Kidney epithelial cell (primary cell): ENCODE measurements at regions not wholly inside any gene's neighbourhood (a gene's known extent, or its start where the extent isn't known, plus 50 kb on each side); places are given as distances from the start of the nearest gene placed in this dataset.

Experiments used
- DNase-seq: peaks from one replicate; pipeline ENCODE4 v3.0.0-alpha.2; 2010; ENCODE audit warnings: low read depth
- H3K27me3 ChIP-seq: 2 replicates; pipeline ENCODE4 v1.6.0; 2011; ENCODE audit warnings: low read length; ENCODE audit not compliant: control insufficient read depth, insufficient read depth
- H3K36me3 ChIP-seq: 2 replicates; pipeline ENCODE4 v1.5.1; 2011; ENCODE audit warnings: low read length; ENCODE audit not compliant: control insufficient read depth, insufficient read depth
- H3K4me3 ChIP-seq: 2 replicates; pipeline ENCODE4 v1.5.1; 2011; ENCODE audit warnings: low read depth, mild to moderate bottlenecking, control low read depth, low read length
- CTCF ChIP-seq: IDR thresholded peaks from 2 replicates; pipeline ENCODE4 v1.5.1; 2011; ENCODE audit warnings: mild to moderate bottlenecking, moderate library complexity, low read length, control low read depth, inconsistent platforms; ENCODE audit not compliant: insufficient read depth, poor library complexity, severe bottlenecking

- no peak overlapping the region for H3K4me3 ChIP-seq
- no peak for TF ChIP-seq CTCF
- no peaks in the 10 kb centered on the region for H3K36me3 ChIP-seq
- H3K27me3 ChIP-seq, result no peaks in the 10 kb centered on the region
- no peak for DNase-seq
Measured at GRCh38 chr3:63032881-63033280, 157.7 kb upstream of the CADPS start.

- no peak overlapping the region for H3K4me3 ChIP-seq
- no peak for TF ChIP-seq CTCF
- no peaks in the 10 kb centered on the region for H3K27me3 ChIP-seq
- no peak for DNase-seq
- H3K36me3 ChIP-seq, result no peaks in the 10 kb centered on the region
Measured at GRCh38 chr3:63034101-63034500, 158.9 kb upstream of the CADPS start.

- Histone ChIP-seq H3K36me3 (no peaks in the 10 kb centered on the region), H3K4me3 (no peak overlapping the region), H3K27me3 (no peaks in the 10 kb centered on the region)
- no peak for TF ChIP-seq CTCF
- no peak for DNase-seq
Measured at GRCh38 chr3:63037116-63037515, 161.9 kb upstream of the CADPS start.

- no peak for TF ChIP-seq CTCF
- no peaks in the 10 kb centered on the region for H3K36me3 ChIP-seq
- no peaks in the 10 kb centered on the region for H3K27me3 ChIP-seq
- DNase-seq, result no peak
- no peak overlapping the region for H3K4me3 ChIP-seq
Measured at GRCh38 chr3:63042833-63043232, 167.6 kb upstream of the CADPS start.

GRCh38 chr3:63043631-63044030 is 168.4 kb upstream of the CADPS start:
- DNase-seq, result no peak
- H3K4me3 ChIP-seq, result no peak overlapping the region
- no peak for TF ChIP-seq CTCF
- no peaks in the 10 kb centered on the region for H3K36me3 ChIP-seq
- H3K27me3 ChIP-seq, result no peaks in the 10 kb centered on the region

GRCh38 chr3:63046152-63046551 is 170.9 kb upstream of the CADPS start:
- no peak for TF ChIP-seq CTCF
- Histone ChIP-seq H3K27me3 (no peaks in the 10 kb centered on the region), H3K4me3 (no peak overlapping the region)

More at GRCh38 chr3:63046152-63046551, 170.9 kb upstream of the CADPS start:
- no peaks in the 10 kb centered on the region for H3K36me3 ChIP-seq
- DNase-seq, result no peak
